Prostate gland (tissue), 2 donors: ENCODE measurements at regions not wholly inside any gene's neighbourhood (a gene's known extent, or its start where the extent isn't known, plus 50 kb on each side); places are given as distances from the start of the nearest gene placed in this dataset.

ENCODE experiments used
- DNase-seq: peaks from one replicate; pipeline ENCODE4 v3.0.0-alpha.2; 2019; ENCODE audit warnings: low spot score
- H3K27ac ChIP-seq, 2 donors: fragments of 200-600 bp; sonication (generic); 2 replicates each; pipeline ENCODE4 v1.5.1; 2017 to 2019
- H3K27me3 ChIP-seq: fragments of 200-600 bp; sonication (generic); replicated peaks from 2 replicates; pipeline ENCODE4 v1.5.1; 2019; ENCODE audit not compliant: insufficient read depth
- H3K36me3 ChIP-seq, 2 donors: fragments of 200-600 bp; sonication (generic); 1 replicate in 1 of 2; 2 replicates in 1 of 2; pipeline versions ENCODE4 v1.5.1 to v1.8.1; 2017 to 2019
- H3K4me1 ChIP-seq: fragments of 200-600 bp; sonication (generic); replicated peaks from 2 replicates; pipeline ENCODE4 v1.5.1; 2019
- H3K4me3 ChIP-seq, 2 donors: fragments of 200-600 bp; sonication (generic); 2 replicates each; pipeline ENCODE4 v1.5.1; 2017 to 2019
- H3K9me3 ChIP-seq: fragments of 200-600 bp; sonication (generic); 2 replicates; pipeline ENCODE4 v1.5.1; 2017
- CTCF ChIP-seq, 4 experiments: fragments of 200-600 bp in 2 of 4; fragments of 450-650 bp in 2 of 4; sonication (generic) in 2 of 4; IDR thresholded peaks; 1 replicate in 3 of 4; 2 replicates in 1 of 4; pipeline ENCODE4 v1.5.1; 2016 to 2019; ENCODE audit warnings: antibody characterized with exemption in 4 of 4, mild to moderate bottlenecking in 2 of 4, moderate library complexity in 2 of 4
- POLR2A ChIP-seq: fragments of 450-650 bp; IDR thresholded peaks from one replicate; pipeline ENCODE4 v1.6.1; 2016; ENCODE audit warnings: antibody characterized with exemption, mild to moderate bottlenecking
- POLR2AphosphoS5 ChIP-seq: sonication (generic); formaldehyde crosslinking; IDR thresholded peaks from one replicate; pipeline ENCODE4 v1.6.1; 2017; ENCODE audit warnings: antibody characterized with exemption
- WGBS: methylation state at CpG from one replicate; pipeline ENCODE4 v1.1.5; 2018; 5-methylcytosine and 5-hydroxymethylcytosine counted together
- intact Hi-C: fragments of 100-400 bp; cut with DNase I; formaldehyde crosslinking; loops from one replicate; pipeline ENCODE4 v1.14.2; 2022

- H3K9me3 ChIP-seq = no peaks in the 10 kb centered on the region
- DNase-seq = no peak
- TF ChIP-seq POLR2A (no peak), CTCF (IDR thresholded peaks at IDR 0.05) (no peak), POLR2AphosphoS5 (no peak)
- no peak overlapping the region for H3K4me3 ChIP-seq
- H3K27me3 ChIP-seq = no peaks in the 10 kb centered on the region
- H3K4me1 ChIP-seq = no peaks in the 10 kb centered on the region
- no peaks in the 10 kb centered on the region for H3K36me3 ChIP-seq
- no peak overlapping the region for H3K27ac ChIP-seq
- intact Hi-C loops = no loop called here
Observed at GRCh38 chr6:122009000-122009350, 390.5 kb upstream of the HSF2 start.

GRCh38 chr6:122012578-122012977 lies 386.9 kb upstream of the HSF2 start:
- Histone ChIP-seq H3K4me1 (no peaks in the 10 kb centered on the region), H3K27ac (no peak overlapping the region), H3K9me3 (no peaks in the 10 kb centered on the region), H3K27me3 (no peaks in the 10 kb centered on the region), H3K36me3 (no peaks in the 10 kb centered on the region), H3K4me3 (no peak overlapping the region)
- WGBS = 95% methylated on average over 1 of the region's 1 CpG
- no peak for TF ChIP-seq POLR2A
- TF ChIP-seq POLR2AphosphoS5 = no peak
- no peak for TF ChIP-seq CTCF (IDR thresholded peaks at IDR 0.05)
- intact Hi-C loops = no loop called here
- DNase-seq = no peak

- DNase-seq = no peak
- no peaks in the 10 kb centered on the region for H3K4me1 ChIP-seq
- no peak overlapping the region for H3K27ac ChIP-seq
- H3K36me3 ChIP-seq = no peaks in the 10 kb centered on the region
- no peaks in the 10 kb centered on the region for H3K9me3 ChIP-seq
- intact Hi-C loops = no loop called here
- TF ChIP-seq CTCF (IDR thresholded peaks at IDR 0.05) (no peak), POLR2A (no peak), POLR2AphosphoS5 (no peak)
- no peaks in the 10 kb centered on the region for H3K27me3 ChIP-seq
- H3K4me3 ChIP-seq = no peak overlapping the region
- WGBS = 98% methylated on average over 3 of the region's 3 CpGs
Observed at GRCh38 chr6:122014961-122015360, 384.5 kb upstream of the HSF2 start.

GRCh38 chr6:122020588-122021264 lies 378.7 kb upstream of the HSF2 start:
- H3K27me3 ChIP-seq = no peaks in the 10 kb centered on the region
- H3K9me3 ChIP-seq = no peaks in the 10 kb centered on the region
- H3K27ac ChIP-seq = no peak overlapping the region
- no peaks in the 10 kb centered on the region for H3K36me3 ChIP-seq
- TF ChIP-seq CTCF (IDR thresholded peaks at IDR 0.05) (no peak), POLR2AphosphoS5 (no peak), POLR2A (no peak)
- no peaks in the 10 kb centered on the region for H3K4me1 ChIP-seq
- whole genome bisulfite sequencing = 65% methylated on average over 3 of the region's 3 CpGs
- no peak for DNase-seq
- H3K4me3 ChIP-seq = no peak overlapping the region
- intact Hi-C loops = no loop called here

GRCh38 chr6:122025104-122025503 lies 374.3 kb upstream of the HSF2 start:
- DNase-seq = no peak
- no peak overlapping the region for H3K4me3 ChIP-seq
- intact Hi-C loops = no loop called here
- no peaks in the 10 kb centered on the region for H3K4me1 ChIP-seq
- H3K9me3 ChIP-seq = no peaks in the 10 kb centered on the region
- TF ChIP-seq POLR2AphosphoS5 (no peak), CTCF (IDR thresholded peaks at IDR 0.05) (no peak), POLR2A (no peak)
- WGBS = 80% methylated on average over 1 of the region's 1 CpG
- H3K27me3 ChIP-seq = no peaks in the 10 kb centered on the region
- H3K27ac ChIP-seq = no peak overlapping the region
- no peaks in the 10 kb centered on the region for H3K36me3 ChIP-seq
